SK-N-SH (cell line): ENCODE measurements at regions not wholly inside any gene's neighbourhood (a gene's known extent, or its start where the extent isn't known, plus 50 kb on each side); places are given as distances from the start of the nearest gene placed in this dataset.

ENCODE experiments used
- CTCF ChIA-PET: fragments of 300-600, 350-600 bp; formaldehyde crosslinking; extraction: SDS; loops from one replicate; lab custom pipeline; 2021; lab: Yijun Ruan, JAX
- POLR2A ChIA-PET: fragments of 350-600 bp; sonication (Branson Sonifier 250); formaldehyde crosslinking; extraction: SDS; loops from one replicate; lab custom pipeline; 2020; ENCODE audit warnings: antibody characterized with exemption, inconsistent platforms; lab: Yijun Ruan, JAX
- DNase-seq: peaks from one replicate; pipeline ENCODE4 v3.0.0; 2012
- H2AFZ ChIP-seq: fragments of 200-600 bp; sonication (generic); 2 replicates; pipeline ENCODE4 v1.8.1; 2016; ENCODE audit warnings: antibody characterized with exemption, mild to moderate bottlenecking, low read depth
- H3F3A ChIP-seq: fragments of 200-600 bp; sonication (generic); replicated peaks from 2 replicates; pipeline ENCODE3; 2016; ENCODE audit warnings: antibody characterized with exemption, mild to moderate bottlenecking; ENCODE audit not compliant: insufficient read depth
- H3K27ac ChIP-seq, 2 experiments: fragments of 200-500 bp in 1 of 2; fragments of 200-600 bp in 1 of 2; sonication (Bioruptor generic) in 1 of 2; sonication (generic), shearing (Covaris generic) in 1 of 2; 2 replicates each; pipeline versions ENCODE4 v1.5.1 to v1.6.1; 2014 to 2016; ENCODE audit warnings: low read depth in 2 of 2, inconsistent platforms in 1 of 2, low read length in 1 of 2, mild to moderate bottlenecking in 1 of 2, mixed read lengths in 1 of 2
- H3K27me3 ChIP-seq: fragments of 200-600 bp; sonication (generic), shearing (Covaris generic); 2 replicates; pipeline ENCODE4 v1.6.1; 2016; ENCODE audit warnings: mixed run types; ENCODE audit not compliant: insufficient read depth
- H3K36me3 ChIP-seq, 2 experiments: fragments of 200-500 bp in 1 of 2; fragments of 200-600 bp in 1 of 2; sonication (Bioruptor generic) in 1 of 2; sonication (generic) in 1 of 2; replicated peaks in 1 of 2; 2 replicates each; pipeline versions ENCODE3 to v1.5.1; 2014 to 2016; ENCODE audit warnings: low read length in 1 of 2, mild to moderate bottlenecking in 1 of 2; ENCODE audit not compliant: insufficient read depth in 2 of 2, control insufficient read depth in 1 of 2
- H3K4me1 ChIP-seq, 2 experiments: fragments of 200-500 bp in 1 of 2; fragments of 200-600 bp in 1 of 2; sonication (Bioruptor generic) in 1 of 2; sonication (generic), shearing (Covaris generic) in 1 of 2; 2 replicates each; pipeline versions ENCODE4 v1.5.1 to v1.6.1; 2014 to 2016; ENCODE audit warnings: low read depth in 1 of 2, low read length in 1 of 2, mixed run types in 1 of 2; ENCODE audit not compliant: insufficient read depth in 2 of 2, control insufficient read depth in 1 of 2
- H3K4me2 ChIP-seq: fragments of 200-600 bp; sonication (generic), shearing (Covaris generic); 2 replicates; pipeline ENCODE4 v1.6.1; 2017; ENCODE audit warnings: mixed run types
- H3K4me3 ChIP-seq, 2 experiments: fragments of 200-500 bp in 1 of 2; fragments of 200-600 bp in 1 of 2; sonication (Bioruptor generic) in 1 of 2; sonication (generic), shearing (Covaris generic) in 1 of 2; 2 replicates each; pipeline versions ENCODE4 v1.5.1 to v1.8.1; 2014 to 2016; ENCODE audit warnings: low read depth in 2 of 2, inconsistent platforms in 1 of 2, low read length in 1 of 2, mild to moderate bottlenecking in 1 of 2, mixed read lengths in 1 of 2, moderate library complexity in 1 of 2
- H3K79me2 ChIP-seq: fragments of 200-600 bp; sonication (generic); 2 replicates; pipeline ENCODE4 v1.8.1; 2017; ENCODE audit warnings: mild to moderate bottlenecking; ENCODE audit not compliant: insufficient read depth
- H3K9ac ChIP-seq: fragments of 200-600 bp; sonication (generic); 2 replicates; pipeline ENCODE4 v1.6.1; 2017; ENCODE audit warnings: mixed run types
- H3K9me2 ChIP-seq: fragments of 200-600 bp; sonication (generic); 2 replicates; pipeline ENCODE4 v1.6.1; 2017; ENCODE audit warnings: mixed run types
- H3K9me3 ChIP-seq: fragments of 200-600 bp; sonication (generic); 2 replicates; pipeline ENCODE4 v1.6.1; 2017; ENCODE audit warnings: mixed run types, mild to moderate bottlenecking, moderate library complexity
- H4K20me1 ChIP-seq: fragments of 200-600 bp; sonication (generic); 2 replicates; pipeline ENCODE4 v1.6.1; 2017; ENCODE audit warnings: mild to moderate bottlenecking, mixed run types; ENCODE audit not compliant: insufficient read depth
- CHD2 ChIP-seq: fragments of 150-350 bp; IDR thresholded peaks from 2 replicates; pipeline ENCODE4 v1.6.1; 2018; ENCODE audit warnings: low read length; ENCODE audit not compliant: partially characterized antibody
- CTCF ChIP-seq: fragments of 200-600 bp; sonication (generic); IDR thresholded peaks from 2 replicates; pipeline ENCODE4 v1.6.1; 2017; ENCODE audit warnings: antibody characterized with exemption, mild to moderate bottlenecking, moderate library complexity
- ELF1 ChIP-seq: IDR thresholded peaks from 2 replicates; pipeline ENCODE4 v1.4.0; 2012
- FOSL2 ChIP-seq: IDR thresholded peaks from 2 replicates; pipeline ENCODE4 v1.4.0; 2012; ENCODE audit warnings: low read depth, mild to moderate bottlenecking, moderate library complexity, borderline replicate concordance
- FOXJ3 ChIP-seq: sonication (generic); formaldehyde crosslinking; IDR thresholded peaks from 2 replicates; pipeline ENCODE4 v1.5.1; 2020; ENCODE audit warnings: mild to moderate bottlenecking, missing genetic modification reagents
- FOXM1 ChIP-seq: IDR thresholded peaks from 2 replicates; pipeline ENCODE4 v1.4.0; 2012; ENCODE audit warnings: low read depth, mild to moderate bottlenecking
- GABPA ChIP-seq: IDR thresholded peaks from 2 replicates; pipeline ENCODE4 v1.4.0; 2012; ENCODE audit warnings: low read depth, mild to moderate bottlenecking
- JUND ChIP-seq: IDR thresholded peaks from 2 replicates; pipeline ENCODE4 v1.4.0; 2012
- MAX ChIP-seq: IDR thresholded peaks from 2 replicates; pipeline ENCODE4 v1.4.0; 2012; ENCODE audit warnings: low read depth
- POLR2AphosphoS5 ChIP-seq: IDR thresholded peaks from 2 replicates; pipeline ENCODE4 v1.6.1; 2012; ENCODE audit warnings: low read depth, low read length
- RAD21 ChIP-seq: IDR thresholded peaks from 2 replicates; pipeline ENCODE4 v1.6.1; 2012; ENCODE audit warnings: mild to moderate bottlenecking, low read length
- RCOR1 ChIP-seq: fragments of 150-350 bp; IDR thresholded peaks from 2 replicates; pipeline ENCODE4 v1.6.1; 2017; ENCODE audit warnings: antibody characterized with exemption, low read length
- REST ChIP-seq: IDR thresholded peaks from 2 replicates; pipeline ENCODE4 v1.6.1; 2012; ENCODE audit warnings: mild to moderate bottlenecking, low read depth, low read length, moderate library complexity
- SIN3A ChIP-seq: IDR thresholded peaks from 2 replicates; pipeline ENCODE4 v1.6.1; 2012; ENCODE audit warnings: low read depth, mild to moderate bottlenecking, low read length, moderate library complexity, borderline replicate concordance
- SMC3 ChIP-seq: IDR thresholded peaks from 2 replicates; pipeline ENCODE4 v1.6.1; 2012; ENCODE audit warnings: low read depth, low read length, improper control_type of control experiment
- USF1 ChIP-seq: IDR thresholded peaks from 2 replicates; pipeline ENCODE4 v1.4.0; 2012; ENCODE audit warnings: low read depth, borderline replicate concordance
- USF2 ChIP-seq: fragments of 150-350 bp; IDR thresholded peaks from 2 replicates; pipeline ENCODE4 v1.6.1; 2017; ENCODE audit warnings: antibody characterized with exemption, low read length, low read depth, borderline replicate concordance
- ZBTB33 ChIP-seq: IDR thresholded peaks from 2 replicates; pipeline ENCODE4 v1.4.0; 2012; ENCODE audit warnings: low read depth, borderline replicate concordance
- WGBS: methylation state at CpG from one replicate; pipeline ENCODE4 v1.1.6; 2017; ENCODE audit warnings: low lambda C conversion rate; 5-methylcytosine and 5-hydroxymethylcytosine counted together

- no peaks in the 10 kb centered on the region for H4K20me1 ChIP-seq
- TF ChIP-seq FOXJ3 (CRISPR knock-in tag): no peak
- TF ChIP-seq CHD2: no peak
- TF ChIP-seq USF1: no peak
- no peak for TF ChIP-seq ZBTB33
- TF ChIP-seq FOSL2: no peak
- no peak for TF ChIP-seq USF2
- no peak for TF ChIP-seq MAX
- no peak for TF ChIP-seq RCOR1
- TF ChIP-seq REST: no peak
- TF ChIP-seq GABPA: no peak
- TF ChIP-seq POLR2AphosphoS5: no peak
- peak; percentile 90 for TF ChIP-seq SMC3
- TF ChIP-seq CTCF: peak; percentile 75
- no peak for TF ChIP-seq FOXM1
- no peak for TF ChIP-seq JUND
- TF ChIP-seq ELF1: no peak
- no peak for TF ChIP-seq SIN3A
- TF ChIP-seq RAD21: peak; percentile 74
- TF ChIP-seq, all 33 proteins: peak for 3
- no peak overlapping the region for H2AFZ ChIP-seq
- WGBS: 19% methylated on average over 4 of the region's 4 CpGs
- POLR2A ChIA-PET: no interaction called here
- H3K79me2 ChIP-seq: no peaks in the 10 kb centered on the region
- no peaks in the 10 kb centered on the region for H3K36me3 ChIP-seq
- H3F3A ChIP-seq: no peaks in the 10 kb centered on the region
- 0 out of 2 replicates have a peak, but pooled peaks cover 7% of the 10 kb centered on the region for H3K9me3 ChIP-seq
- no peaks in the 10 kb centered on the region for H3K27me3 ChIP-seq
- no peaks in the 10 kb centered on the region for H3K9me2 ChIP-seq
- no peak overlapping the region for H3K27ac ChIP-seq
- no peak overlapping the region for H3K4me2 ChIP-seq
- peak; percentile 14 for DNase-seq
- CTCF ChIA-PET: interaction anchor here (0.6 to 1.7 kb wide), 9 partner anchors 10 to 388 kb away, joined by 3 to 5 read pairs (median 3); partner anchors contain the start of gene PTGS2
- no peaks in the 10 kb centered on the region for H3K4me1 ChIP-seq
- no peak overlapping the region for H3K4me3 ChIP-seq
- no peak overlapping the region for H3K9ac ChIP-seq
These were observed 74.4 kb downstream of the PTGS2 start for GRCh38 chr1:186605762-186606350.
